ENCODE measurements at regions not wholly inside any gene's neighbourhood (a gene's known extent, or its start where the extent isn't known, plus 50 kb on each side); places are given as distances from the start of the nearest gene placed in this dataset.

GRCh38 chr15:39363761-39364586 is 216.9 kb upstream of the THBS1 start:
- TF ChIP-seq, protein P1, sequence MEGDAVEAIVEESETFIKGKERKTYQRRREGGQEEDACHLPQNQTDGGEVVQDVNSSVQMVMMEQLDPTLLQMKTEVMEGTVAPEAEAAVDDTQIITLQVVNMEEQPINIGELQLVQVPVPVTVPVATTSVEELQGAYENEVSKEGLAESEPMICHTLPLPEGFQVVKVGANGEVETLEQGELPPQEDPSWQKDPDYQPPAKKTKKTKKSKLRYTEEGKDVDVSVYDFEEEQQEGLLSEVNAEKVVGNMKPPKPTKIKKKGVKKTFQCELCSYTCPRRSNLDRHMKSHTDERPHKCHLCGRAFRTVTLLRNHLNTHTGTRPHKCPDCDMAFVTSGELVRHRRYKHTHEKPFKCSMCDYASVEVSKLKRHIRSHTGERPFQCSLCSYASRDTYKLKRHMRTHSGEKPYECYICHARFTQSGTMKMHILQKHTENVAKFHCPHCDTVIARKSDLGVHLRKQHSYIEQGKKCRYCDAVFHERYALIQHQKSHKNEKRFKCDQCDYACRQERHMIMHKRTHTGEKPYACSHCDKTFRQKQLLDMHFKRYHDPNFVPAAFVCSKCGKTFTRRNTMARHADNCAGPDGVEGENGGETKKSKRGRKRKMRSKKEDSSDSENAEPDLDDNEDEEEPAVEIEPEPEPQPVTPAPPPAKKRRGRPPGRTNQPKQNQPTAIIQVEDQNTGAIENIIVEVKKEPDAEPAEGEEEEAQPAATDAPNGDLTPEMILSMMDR (IDR thresholded peaks at IDR 0.05; ENCODE audit: low read depth, low read length), result no peak
- no peak for TF ChIP-seq EZH2phosphoT487 (IDR thresholded peaks at IDR 0.05; ENCODE audit: low read depth)

All from OCI-LY3 (cell line).